Stomach smooth muscle (tissue), 2 donors: ENCODE measurements at regions not wholly inside any gene's neighbourhood (a gene's known extent, or its start where the extent isn't known, plus 50 kb on each side); places are given as distances from the start of the nearest gene placed in this dataset.
"Not testable (repeated sequence)": the region's sequence is repeated elsewhere in the genome, so short reads cannot be mapped to it uniquely, and the experiment has no call there.

Experiments used
- H3K27ac ChIP-seq: one replicate; pipeline ENCODE4 v1.7.0; 2013; ENCODE audit warnings: mild to moderate bottlenecking, low read length, inconsistent platforms
- H3K27me3 ChIP-seq, 2 donors: one replicate each; pipeline ENCODE4 v1.7.0; 2013; ENCODE audit warnings: low read length in 2 of 2; ENCODE audit not compliant: insufficient read depth in 2 of 2, control insufficient read depth in 1 of 2
- H3K36me3 ChIP-seq, 2 donors: one replicate each; pipeline ENCODE4 v1.7.0; 2013; ENCODE audit warnings: low read length in 2 of 2; ENCODE audit not compliant: control insufficient read depth in 2 of 2, insufficient read depth in 2 of 2
- H3K4me1 ChIP-seq: one replicate; pipeline ENCODE4 v1.7.0; 2013; ENCODE audit warnings: low read length; ENCODE audit not compliant: control insufficient read depth, insufficient read depth
- H3K4me3 ChIP-seq, 2 donors: one replicate each; pipeline ENCODE4 v1.7.0; 2013; ENCODE audit warnings: low read length in 2 of 2
- H3K9ac ChIP-seq, 2 donors: one replicate each; pipeline ENCODE4 v1.7.0; 2013; ENCODE audit warnings: low read length in 2 of 2, mild to moderate bottlenecking in 1 of 2
- H3K9me3 ChIP-seq, 2 donors: one replicate each; pipeline ENCODE4 v1.7.0; 2013; ENCODE audit warnings: low read length in 2 of 2; ENCODE audit not compliant: control insufficient read depth in 2 of 2
- donor health status: healthy.
- donor health status: Pancreatic carcinoma.

DNA sequence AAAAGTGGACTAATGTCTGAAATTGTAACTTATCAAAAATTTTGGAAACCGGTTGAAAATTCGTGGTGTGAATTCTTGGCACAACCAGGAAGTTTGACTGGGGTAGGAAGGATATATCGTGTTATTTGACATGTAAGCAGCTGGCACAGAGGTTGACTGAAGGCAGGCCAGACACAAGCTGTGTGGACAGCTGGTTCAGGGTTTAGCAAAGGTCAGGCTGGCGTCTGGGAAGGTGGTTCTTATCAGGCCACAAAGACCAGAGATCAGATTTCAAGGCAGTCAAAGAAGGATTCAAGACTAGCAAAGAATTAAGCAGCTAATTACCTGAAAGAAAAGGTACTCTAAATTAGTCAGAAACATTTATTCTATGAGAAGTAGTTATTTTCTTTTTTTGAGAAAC is 450.2 kb upstream of the MDGA2 start:
- H3K4me3 ChIP-seq, result no peak overlapping the region
- H3K27me3 ChIP-seq, result no peaks in the 10 kb centered on the region
- no peak overlapping the region for H3K9ac ChIP-seq
- no peaks in the 10 kb centered on the region for H3K9me3 ChIP-seq
- H3K36me3 ChIP-seq, result no peaks in the 10 kb centered on the region
- no peak overlapping the region for H3K27ac ChIP-seq
- no peaks in the 10 kb centered on the region for H3K4me1 ChIP-seq

DNA sequence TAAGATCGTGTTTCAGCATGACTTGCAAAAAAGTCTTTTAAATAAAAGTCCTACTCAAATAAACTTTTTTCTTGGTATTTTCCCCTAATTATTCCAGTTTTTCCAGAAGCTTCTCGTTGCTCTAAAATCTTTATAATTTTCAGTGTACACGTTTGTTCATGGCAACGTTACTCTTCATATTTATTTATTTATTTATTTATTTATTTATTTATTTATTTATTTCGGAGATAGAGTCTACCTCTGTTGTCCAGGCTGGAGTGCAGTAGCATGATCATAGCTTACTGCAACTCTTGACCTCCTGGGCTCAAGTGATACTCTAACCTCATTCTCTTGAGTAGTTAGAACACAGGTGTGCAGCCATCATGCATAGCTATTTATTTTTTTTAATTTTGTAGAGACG is 438.3 kb upstream of the MDGA2 start:
- Histone ChIP-seq H3K27me3 (no peaks in the 10 kb centered on the region), H3K36me3 (no peaks in the 10 kb centered on the region), H3K4me3 (no peak overlapping the region), H3K9ac (no peak overlapping the region), H3K9me3 (no peaks in the 10 kb centered on the region), H3K27ac (no peak overlapping the region), H3K4me1 (no peaks in the 10 kb centered on the region)

DNA sequence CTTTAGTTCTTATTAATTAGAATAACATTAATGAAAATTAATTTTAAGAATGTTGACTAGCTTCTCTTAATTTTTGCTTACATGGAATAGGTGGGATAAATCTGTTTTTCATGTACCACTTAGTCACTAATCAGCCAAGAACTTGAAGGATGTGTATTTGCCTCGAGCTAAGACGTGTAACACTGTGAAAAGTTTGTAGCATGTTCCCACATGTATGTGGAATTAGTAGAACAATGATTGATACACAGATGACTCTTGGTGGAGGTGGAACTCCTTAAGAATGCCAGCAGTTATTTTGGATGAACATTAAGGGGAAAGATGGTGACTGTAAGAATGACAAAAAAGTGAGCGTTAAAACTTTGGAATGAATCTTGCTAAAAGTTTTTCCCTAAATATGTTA is 435.7 kb upstream of the MDGA2 start:
- Histone ChIP-seq H3K4me1 (no peaks in the 10 kb centered on the region), H3K9me3 (no peaks in the 10 kb centered on the region), H3K27me3 (no peaks in the 10 kb centered on the region), H3K4me3 (no peak overlapping the region), H3K9ac (no peak overlapping the region), H3K27ac (no peak overlapping the region), H3K36me3 (no peaks in the 10 kb centered on the region)

DNA sequence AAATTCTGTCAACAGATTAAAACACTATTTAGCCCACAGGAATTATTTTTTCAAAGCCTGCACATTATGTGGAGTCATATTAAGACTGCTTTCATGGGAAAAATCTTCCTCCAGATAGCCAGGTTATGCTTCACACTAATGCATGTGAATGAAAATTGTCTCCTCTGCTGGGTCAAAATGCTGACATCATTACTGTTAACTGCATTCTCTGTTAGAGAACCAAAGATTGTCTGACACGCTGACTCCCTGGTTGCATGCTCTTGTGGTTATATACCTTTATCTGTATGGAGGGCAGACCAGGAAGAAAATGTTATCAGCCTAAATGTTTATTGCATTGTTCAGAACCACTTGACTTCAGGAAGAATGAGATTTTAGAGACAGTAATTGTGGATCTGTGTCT is 432.2 kb upstream of the MDGA2 start:
- Histone ChIP-seq H3K9me3 (peaks cover 0 to 3% of the 10 kb centered on the region in 2 donors), H3K27me3 (no peaks in the 10 kb centered on the region), H3K36me3 (no peaks in the 10 kb centered on the region), H3K4me1 (no peaks in the 10 kb centered on the region), H3K9ac (no peak overlapping the region), H3K27ac (no peak overlapping the region), H3K4me3 (no peak overlapping the region)

DNA sequence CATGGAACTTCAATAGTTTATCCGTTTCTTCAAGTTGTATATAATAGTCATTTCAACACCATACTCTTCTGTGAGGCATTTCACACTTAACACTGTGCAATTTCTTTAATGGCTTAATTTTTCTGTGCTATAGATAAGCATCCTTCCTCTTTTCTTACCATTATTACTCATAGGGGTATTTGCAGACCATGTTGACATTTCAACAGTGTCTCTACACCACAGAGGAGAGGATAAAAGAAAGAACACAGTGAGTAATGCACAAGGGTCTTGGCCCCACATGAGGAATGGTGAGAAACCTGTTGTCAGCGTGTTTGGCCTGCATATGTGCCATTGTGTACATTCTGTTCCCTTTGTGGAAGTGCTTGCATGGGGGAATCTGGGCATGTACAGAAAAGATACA is 421.5 kb upstream of the MDGA2 start:
- H3K4me1 ChIP-seq, result no peaks in the 10 kb centered on the region
- H3K9ac ChIP-seq, result no peak overlapping the region
- H3K27ac ChIP-seq, result no peak overlapping the region
- H3K27me3 ChIP-seq, result no peaks in the 10 kb centered on the region
- H3K4me3 ChIP-seq, result no peak overlapping the region
- no peaks in the 10 kb centered on the region for H3K36me3 ChIP-seq
- no peaks in the 10 kb centered on the region for H3K9me3 ChIP-seq

DNA sequence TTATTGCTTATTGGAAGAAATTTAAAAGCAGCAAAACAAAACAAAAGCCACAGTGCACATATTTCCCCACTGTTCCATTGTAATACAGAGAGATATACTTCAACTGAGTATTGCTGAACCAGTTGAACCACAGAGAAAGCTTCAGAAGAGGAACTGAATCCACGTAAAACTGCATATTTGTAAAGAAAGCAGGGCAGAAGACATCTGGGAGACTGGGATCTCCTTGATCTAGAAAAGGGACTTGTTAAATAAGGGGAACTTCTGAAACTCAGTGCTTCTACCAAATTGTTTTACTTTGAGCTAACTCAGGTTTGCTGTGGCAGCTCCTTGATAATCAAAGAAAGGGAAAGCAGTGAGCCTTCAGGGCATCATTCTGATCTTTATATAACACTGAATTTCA is 411.1 kb upstream of the MDGA2 start:
- H3K9ac ChIP-seq, result no peak overlapping the region
- no peaks in the 10 kb centered on the region for H3K27me3 ChIP-seq
- no peaks in the 10 kb centered on the region for H3K36me3 ChIP-seq
- H3K4me1 ChIP-seq, result no peaks in the 10 kb centered on the region
- H3K27ac ChIP-seq, result no peak overlapping the region
- H3K4me3 ChIP-seq, result no peak overlapping the region
- no peaks in the 10 kb centered on the region for H3K9me3 ChIP-seq

DNA sequence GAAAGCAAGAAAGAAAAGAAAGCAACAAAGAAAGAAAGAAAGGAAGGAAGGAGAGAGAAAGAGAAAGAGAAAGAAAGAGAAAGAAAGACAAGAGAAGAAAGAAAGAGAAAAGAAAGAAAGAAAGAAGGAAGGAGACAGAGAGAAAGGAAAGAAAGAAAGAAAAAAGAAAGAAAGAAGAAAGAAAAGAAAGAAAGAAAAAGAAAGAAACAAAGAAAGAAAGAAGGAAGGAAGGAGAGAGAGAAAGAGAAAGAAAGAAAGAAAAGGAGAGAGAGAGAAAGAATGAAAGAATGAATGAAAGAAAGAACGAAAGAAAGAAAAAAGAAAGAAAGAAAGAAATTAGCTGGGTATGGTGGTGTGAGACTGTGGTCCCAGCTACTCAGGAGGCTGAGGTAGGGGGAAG is 400.1 kb upstream of the MDGA2 start:
- Histone ChIP-seq H3K9me3 (no peaks in the 10 kb centered on the region), H3K36me3 (no peaks in the 10 kb centered on the region), H3K27ac (no peak overlapping the region), H3K9ac (no peak overlapping the region), H3K4me3 (no peak overlapping the region), H3K4me1 (no peaks in the 10 kb centered on the region), H3K27me3 (no peaks in the 10 kb centered on the region)

DNA sequence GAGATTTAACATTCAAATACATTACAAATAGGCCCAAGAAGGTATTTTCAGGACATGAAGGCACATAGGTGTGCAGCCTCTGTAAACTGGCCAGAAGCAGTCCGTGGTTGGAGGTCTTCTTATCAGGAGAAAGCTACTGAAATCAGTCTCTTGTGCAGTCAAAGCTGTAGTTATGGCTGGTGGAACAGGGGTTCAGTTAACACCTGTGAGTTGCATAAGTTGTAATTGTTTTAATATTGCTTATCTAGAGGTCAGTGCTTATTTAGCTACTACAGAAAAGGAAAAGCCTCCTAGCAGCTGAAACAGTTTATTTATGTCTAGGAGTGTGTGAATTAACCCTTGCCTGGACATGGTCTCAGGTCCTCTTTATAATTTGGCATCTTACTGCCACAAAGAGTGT is 377.6 kb upstream of the MDGA2 start:
- H3K9me3 ChIP-seq, result no peaks in the 10 kb centered on the region

DNA sequence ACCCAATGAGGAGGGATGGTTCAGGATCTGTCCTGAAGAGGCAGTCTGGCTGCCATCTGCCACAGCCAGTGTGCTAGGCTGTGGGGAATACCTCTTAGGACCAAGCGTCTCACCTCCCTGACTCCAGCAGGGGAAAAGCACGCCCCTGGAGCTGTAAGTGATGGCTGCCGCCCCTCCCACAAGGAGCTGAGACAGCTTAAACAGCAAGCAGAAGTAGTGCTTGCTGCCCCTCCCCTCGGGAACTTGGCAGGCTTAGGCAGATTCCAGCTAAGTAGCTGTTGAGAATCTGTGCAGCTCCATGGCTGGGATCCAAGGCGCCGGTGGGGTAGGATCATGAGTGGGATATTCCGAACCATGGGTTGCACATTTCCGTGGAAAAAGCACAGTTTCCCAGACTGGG is 360.4 kb upstream of the MDGA2 start:
- Histone ChIP-seq H3K4me3 (peak overlapping the region in 1 of 2 donors; percentile 44), H3K27ac (no peak overlapping the region), H3K4me1 (no peaks in the 10 kb centered on the region), H3K9ac (no peak overlapping the region), H3K9me3 (peaks cover 0 to 4% of the 10 kb centered on the region in 2 donors), H3K36me3 (no peaks in the 10 kb centered on the region), H3K27me3 (no peaks in the 10 kb centered on the region)

More for the DNA sequence above, 377.6 kb upstream of the MDGA2 start:
- no peaks in the 10 kb centered on the region for H3K4me1 ChIP-seq
- no peak overlapping the region for H3K9ac ChIP-seq
- no peak overlapping the region for H3K4me3 ChIP-seq
- no peak overlapping the region for H3K27ac ChIP-seq
- H3K27me3 ChIP-seq, result no peaks in the 10 kb centered on the region
- H3K36me3 ChIP-seq, result no peaks in the 10 kb centered on the region

DNA sequence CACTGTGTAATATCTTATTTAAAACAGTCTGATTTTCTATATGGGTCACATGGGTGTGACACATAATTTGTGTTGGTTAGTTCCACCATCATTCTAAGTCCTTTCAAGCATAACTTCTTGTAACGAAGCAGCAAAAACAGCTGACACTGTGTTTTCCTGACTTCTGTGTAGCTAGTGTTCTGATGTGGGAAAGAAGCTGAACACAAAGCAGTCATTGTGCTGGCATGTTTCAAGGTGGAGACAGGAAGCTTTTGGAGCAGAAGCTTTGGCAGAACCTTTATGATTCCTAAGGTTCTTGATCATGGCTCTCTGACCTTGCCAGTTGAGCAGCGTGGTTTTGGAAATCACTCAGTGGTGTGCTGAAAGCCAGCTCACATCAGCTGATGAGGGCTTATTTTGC is 351.7 kb upstream of the MDGA2 start:
- Histone ChIP-seq H3K27me3 (no peaks in the 10 kb centered on the region), H3K36me3 (no peaks in the 10 kb centered on the region), H3K4me3 (no peak overlapping the region), H3K4me1 (no peaks in the 10 kb centered on the region), H3K9me3 (no peaks in the 10 kb centered on the region), H3K27ac (no peak overlapping the region), H3K9ac (no peak overlapping the region)

DNA sequence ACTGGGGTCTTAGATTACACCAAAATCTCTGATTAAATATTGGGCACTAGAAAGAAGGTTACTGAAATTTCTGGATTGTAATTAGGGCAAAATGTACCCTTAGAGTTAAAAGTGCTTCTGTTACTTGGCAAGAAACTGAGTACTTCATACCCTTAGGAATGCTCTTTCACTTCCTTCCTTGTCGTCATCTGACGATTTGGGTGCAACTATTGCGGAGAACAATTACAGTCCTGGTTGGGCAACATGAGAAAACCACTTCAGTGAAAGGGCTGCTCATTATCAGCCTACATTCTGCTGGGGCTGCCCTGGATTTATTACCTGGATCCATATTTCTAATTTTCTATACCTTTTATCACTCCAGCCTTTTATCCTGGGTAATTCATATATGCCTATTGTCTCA is 348.5 kb upstream of the MDGA2 start:
- Histone ChIP-seq H3K9ac (no peak overlapping the region), H3K27ac (no peak overlapping the region), H3K27me3 (no peaks in the 10 kb centered on the region), H3K36me3 (no peaks in the 10 kb centered on the region), H3K9me3 (no peaks in the 10 kb centered on the region), H3K4me3 (no peak overlapping the region), H3K4me1 (no peaks in the 10 kb centered on the region)

DNA sequence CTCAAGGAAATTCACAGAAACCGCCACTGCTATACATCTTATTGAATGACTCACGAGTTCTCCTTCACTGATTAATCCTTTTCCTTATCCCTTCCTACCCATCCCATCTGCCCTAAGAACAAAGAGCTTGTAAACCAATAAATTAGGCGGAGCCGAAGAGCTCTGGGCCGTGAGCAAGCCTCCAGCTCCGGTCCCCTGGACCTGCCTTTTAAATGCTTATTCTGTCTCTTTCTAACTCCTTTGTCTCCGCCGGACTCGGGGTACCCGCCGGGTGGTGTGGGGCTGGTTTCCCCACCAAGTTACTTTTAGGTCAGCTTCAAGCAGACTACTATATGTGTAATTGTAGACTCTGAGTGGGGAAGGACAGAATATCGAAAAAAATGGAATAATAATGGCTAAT is 336.1 kb upstream of the MDGA2 start:
- not testable (repeated sequence) for H3K9me3 ChIP-seq, H3K9ac ChIP-seq, H3K4me1 ChIP-seq, H3K4me3 ChIP-seq, H3K36me3 ChIP-seq, H3K27ac ChIP-seq, H3K27me3 ChIP-seq
